ENCODE measurements at regions not wholly inside any gene's neighbourhood (a gene's known extent, or its start where the extent isn't known, plus 50 kb on each side); places are given as distances from the start of the nearest gene placed in this dataset.

GRCh38 chr3:107116251-107116650 lies 261.0 kb upstream of the CCDC54 start:
- 93% methylated on average over 17 of the region's 17 CpGs for WGBS
- Histone ChIP-seq H3K36me3 (ENCODE audit: control insufficient read depth in 4 of 4, insufficient read depth in 3 of 4, low read depth in 1 of 4, low read length in 3 of 4) (no peaks in the 10 kb centered on the region), H3K27me3 (ENCODE audit: control insufficient read depth in 4 of 4, insufficient read depth in 4 of 4, low read length in 3 of 4) (no peaks in the 10 kb centered on the region), H3K9ac (ENCODE audit: low read depth in 1 of 2, low read length in 2 of 2) (no peak overlapping the region), H3K4me3 (ENCODE audit: low read depth in 1 of 3, low read length in 3 of 3) (no peak overlapping the region), H3K27ac (ENCODE audit: low read depth in 1 of 2, low read length in 2 of 2) (no peak overlapping the region), H3K9me3 (ENCODE audit: control insufficient read depth in 4 of 4, low read length in 3 of 4) (no peaks in the 10 kb centered on the region), H3K4me1 (ENCODE audit: control insufficient read depth in 4 of 4, insufficient read depth in 4 of 4, low read length in 3 of 4) (no peaks in the 10 kb centered on the region)
- no peak for DNase-seq (ENCODE audit: low spot score)
- TF ChIP-seq YY1 (IDR thresholded peaks at IDR 0.05) (no peak), RXRA (IDR thresholded peaks at IDR 0.05) (no peak), NR2F2 (IDR thresholded peaks at IDR 0.05) (no peak), CTCF (IDR thresholded peaks at IDR 0.05; ENCODE audit: low read depth, low read length, missing input control) (no peak), TAF1 (conservative IDR thresholded peaks at IDR 0.05) (no peak), FOXA1 (IDR thresholded peaks at IDR 0.05) (no peak), EGR1 (IDR thresholded peaks at IDR 0.05; ENCODE audit: low read depth in 2 of 2) (no peak), REST (IDR thresholded peaks at IDR 0.05) (no peak), JUND (IDR thresholded peaks at IDR 0.05) (no peak), GABPA (IDR thresholded peaks at IDR 0.05 in 1 of 2, conservative IDR thresholded peaks at IDR 0.05 in 1 of 2) (no peak), FOXA2 (IDR thresholded peaks at IDR 0.05) (no peak), ATF3 (IDR thresholded peaks at IDR 0.05) (no peak), RAD21 (IDR thresholded peaks at IDR 0.05) (no peak), MAX (IDR thresholded peaks at IDR 0.05) (no peak), ZBTB33 (IDR thresholded peaks at IDR 0.05) (no peak), SP1 (IDR thresholded peaks at IDR 0.05) (no peak), HNF4G (IDR thresholded peaks at IDR 0.05) (no peak)

GRCh38 chr3:107117156-107117555 lies 260.1 kb upstream of the CCDC54 start:
- H3K9ac ChIP-seq (ENCODE audit: low read depth in 1 of 2, low read length in 2 of 2): no peak overlapping the region
- H3K4me3 ChIP-seq (ENCODE audit: low read depth in 1 of 3, low read length in 3 of 3): no peak overlapping the region
- H3K27ac ChIP-seq (ENCODE audit: low read depth in 1 of 2, low read length in 2 of 2): no peak overlapping the region
- no peaks in the 10 kb centered on the region for H3K27me3 ChIP-seq (ENCODE audit: control insufficient read depth in 4 of 4, insufficient read depth in 4 of 4, low read length in 3 of 4)
- no peak for DNase-seq (ENCODE audit: low spot score)
- WGBS: 92% methylated on average over 4 of the region's 4 CpGs
- H3K36me3 ChIP-seq (ENCODE audit: control insufficient read depth in 4 of 4, insufficient read depth in 3 of 4, low read depth in 1 of 4, low read length in 3 of 4): no peaks in the 10 kb centered on the region
- H3K9me3 ChIP-seq (ENCODE audit: control insufficient read depth in 4 of 4, low read length in 3 of 4): no peaks in the 10 kb centered on the region
- H3K4me1 ChIP-seq (ENCODE audit: control insufficient read depth in 4 of 4, insufficient read depth in 4 of 4, low read length in 3 of 4): no peaks in the 10 kb centered on the region
- no peak for TF ChIP-seq REST (IDR thresholded peaks at IDR 0.05)
- TF ChIP-seq HNF4G (IDR thresholded peaks at IDR 0.05): no peak
- TF ChIP-seq RXRA (IDR thresholded peaks at IDR 0.05): no peak
- TF ChIP-seq GABPA (IDR thresholded peaks at IDR 0.05 in 1 of 2, conservative IDR thresholded peaks at IDR 0.05 in 1 of 2): no peak
- TF ChIP-seq EGR1 (IDR thresholded peaks at IDR 0.05; ENCODE audit: low read depth in 2 of 2): no peak
- TF ChIP-seq JUND (IDR thresholded peaks at IDR 0.05): no peak
- TF ChIP-seq FOXA2 (IDR thresholded peaks at IDR 0.05): no peak
- no peak for TF ChIP-seq CTCF (IDR thresholded peaks at IDR 0.05; ENCODE audit: low read depth, low read length, missing input control)
- no peak for TF ChIP-seq MAX (IDR thresholded peaks at IDR 0.05)
- no peak for TF ChIP-seq SP1 (IDR thresholded peaks at IDR 0.05)
- no peak for TF ChIP-seq HNF4A (conservative IDR thresholded peaks at IDR 0.05)
- no peak for TF ChIP-seq NR2F2 (IDR thresholded peaks at IDR 0.05)
- TF ChIP-seq FOXA1 (IDR thresholded peaks at IDR 0.05): no peak

All from liver (tissue), 8 donors.